Prostate gland (tissue), 2 donors: ENCODE measurements at regions not wholly inside any gene's neighbourhood (a gene's known extent, or its start where the extent isn't known, plus 50 kb on each side); places are given as distances from the start of the nearest gene placed in this dataset.

Experiments
- small RNA-seq, 2 donors: library from RNA; depleted of rRNA; stranded (forward); fragments of <200 nt; gene quantifications; one replicate each; pipeline ENCODE3, GENCODE V24; 2016

Small RNA genes in the stretch of these regions (small RNA-seq; reads per million reads assigned to genes)
- 0 reads per million in 2 donors for gene AC004852.1
- gene AC009945.1, result 0 reads per million in 2 donors
- 0 reads per million in 2 donors for gene RF00012
- gene RF00019, result 0 reads per million in 2 donors
